CD8-positive, alpha-beta memory T cell (primary cell): ENCODE measurements at regions not wholly inside any gene's neighbourhood (a gene's known extent, or its start where the extent isn't known, plus 50 kb on each side); places are given as distances from the start of the nearest gene placed in this dataset.

Experiments
- CTCF ChIA-PET: fragments of 350-600 bp; sonication (Branson Sonifier 250); formaldehyde crosslinking; loops from one replicate; lab custom pipeline; 2021; ENCODE audit warnings: antibody characterized with exemption; lab: Charles Lee
- POLR2A ChIA-PET: fragments of 350-600 bp; sonication (Branson Sonifier 250); formaldehyde crosslinking; loops from one replicate; lab custom pipeline; 2021; ENCODE audit warnings: antibody characterized with exemption; lab: Charles Lee
- DNase-seq, 5 donors: peaks; one replicate each; pipeline versions ENCODE4 v3.0.0 to v3.0.0-alpha.2; 2020 to 2022; ENCODE audit warnings: mixed read lengths in 1 of 5
- H3K27ac ChIP-seq: one replicate; pipeline ENCODE4 v1.7.0; 2013; ENCODE audit warnings: low read depth, mild to moderate bottlenecking, low read length, moderate library complexity
- H3K27me3 ChIP-seq: 2 replicates; pipeline ENCODE4 v1.7.0; 2013; ENCODE audit warnings: low read length, mild to moderate bottlenecking; ENCODE audit not compliant: insufficient read depth, poor library complexity, severe bottlenecking
- H3K36me3 ChIP-seq: 2 replicates; pipeline ENCODE4 v1.7.0; 2013; ENCODE audit warnings: mild to moderate bottlenecking, low read length, moderate library complexity; ENCODE audit not compliant: insufficient read depth
- H3K4me1 ChIP-seq: 2 replicates; pipeline ENCODE4 v1.7.0; 2013; ENCODE audit warnings: mild to moderate bottlenecking, low read length, moderate library complexity; ENCODE audit not compliant: insufficient read depth
- H3K4me3 ChIP-seq: 2 replicates; pipeline ENCODE4 v1.7.0; 2013; ENCODE audit warnings: mild to moderate bottlenecking, low read length
- H3K9me3 ChIP-seq: 2 replicates; pipeline ENCODE4 v1.7.0; 2013; ENCODE audit warnings: mild to moderate bottlenecking, low read length
- H3K27ac Mint-ChIP-seq, 8 donors: one replicate each; pipeline ENCODE4 v1.8.0; 2020 to 2021; ENCODE audit warnings: mixed read lengths in 8 of 8, mild to moderate bottlenecking in 6 of 8, inconsistent platforms in 3 of 8, moderate library complexity in 3 of 8
- H3K27me3 Mint-ChIP-seq, 2 donors: one replicate each; pipeline ENCODE4 v1.8.0; 2020 to 2021; ENCODE audit warnings: mixed read lengths in 2 of 2, mild to moderate bottlenecking in 1 of 2, moderate library complexity in 1 of 2
- H3K36me3 Mint-ChIP-seq, 3 donors: one replicate each; pipeline ENCODE4 v1.8.0; 2020 to 2021; ENCODE audit warnings: mixed read lengths in 3 of 3, inconsistent platforms in 1 of 3, mild to moderate bottlenecking in 1 of 3
- H3K4me1 Mint-ChIP-seq, 3 donors: one replicate each; pipeline ENCODE4 v1.8.0; 2020 to 2021; ENCODE audit warnings: mixed read lengths in 3 of 3, inconsistent platforms in 1 of 3, mild to moderate bottlenecking in 1 of 3
- H3K4me3 Mint-ChIP-seq, 7 donors: one replicate each; pipeline ENCODE4 v1.8.0; 2020 to 2021; ENCODE audit warnings: mixed read lengths in 7 of 7, mild to moderate bottlenecking in 6 of 7, moderate library complexity in 4 of 7, inconsistent platforms in 2 of 7
- H3K9me3 Mint-ChIP-seq, 5 donors: one replicate each; pipeline ENCODE4 v1.8.0; 2020 to 2022; ENCODE audit warnings: mixed read lengths in 5 of 5, mild to moderate bottlenecking in 3 of 5, moderate library complexity in 2 of 5, inconsistent platforms in 1 of 5

DNA sequence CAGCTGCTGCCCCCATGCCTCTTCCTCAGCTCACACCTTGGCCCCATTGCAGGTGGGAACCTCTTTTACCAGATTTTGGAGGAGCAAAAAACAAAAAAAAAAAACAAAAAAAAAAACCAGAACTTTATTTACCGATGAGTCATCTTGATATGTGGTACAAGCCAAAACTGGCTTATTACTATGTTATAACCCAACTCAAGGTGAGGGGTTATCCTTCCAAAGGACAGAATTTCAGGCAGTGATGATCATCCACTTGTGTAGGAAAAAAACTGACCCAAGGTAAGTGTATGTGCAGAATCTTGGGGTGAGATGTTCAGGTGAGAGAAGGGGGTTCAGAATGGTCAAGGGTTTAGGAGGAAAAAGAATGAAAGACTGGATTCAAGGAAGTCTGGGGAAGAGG lies 142.6 kb upstream of the FST start:
- ChIA-PET CTCF (no interaction called here), POLR2A (no interaction called here)
- H3K27me3 ChIP-seq = no peaks in the 10 kb centered on the region
- H3K27me3 Mint-ChIP-seq = peaks cover 0 to 3% of the 10 kb centered on the region in 2 donors
- H3K4me1 ChIP-seq = no peaks in the 10 kb centered on the region
- H3K9me3 ChIP-seq = no peaks in the 10 kb centered on the region
- no peaks in the 10 kb centered on the region for H3K36me3 Mint-ChIP-seq
- no peaks in the 10 kb centered on the region for H3K4me1 Mint-ChIP-seq
- no peak overlapping the region for H3K27ac ChIP-seq
- no peak overlapping the region for H3K4me3 Mint-ChIP-seq
- H3K9me3 Mint-ChIP-seq = peaks cover 0 to 4% (median 0%) of the 10 kb centered on the region in 5 donors
- no peak overlapping the region for H3K27ac Mint-ChIP-seq
- no peak overlapping the region for H3K4me3 ChIP-seq
- DNase-seq = no peak
- no peaks in the 10 kb centered on the region for H3K36me3 ChIP-seq

DNA sequence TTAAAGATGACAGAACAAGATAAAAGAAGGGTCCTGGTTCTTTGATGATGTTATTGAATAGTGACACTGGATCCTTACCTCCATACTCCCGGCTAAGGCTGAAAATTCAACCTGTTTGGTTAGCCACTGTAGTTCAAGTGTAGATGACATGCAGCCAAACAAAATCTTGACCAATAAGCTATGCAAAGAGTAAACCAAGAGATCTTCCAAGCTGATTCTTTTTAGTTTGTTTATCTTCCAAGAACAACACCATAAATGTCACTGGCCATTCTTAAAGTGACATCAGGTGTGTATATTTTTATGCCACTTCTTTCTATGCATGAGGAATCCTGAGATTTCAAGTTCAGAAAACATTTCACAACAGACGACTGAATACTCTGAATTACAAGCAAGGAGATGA lies 141.5 kb upstream of the FST start:
- no peak overlapping the region for H3K4me3 ChIP-seq
- Mint-ChIP-seq H3K9me3 (peaks cover 0 to 4% (median 0%) of the 10 kb centered on the region in 5 donors), H3K27ac (no peak overlapping the region), H3K36me3 (no peaks in the 10 kb centered on the region), H3K27me3 (peaks cover 0 to 5% of the 10 kb centered on the region in 2 donors), H3K4me1 (no peaks in the 10 kb centered on the region), H3K4me3 (no peak overlapping the region)
- H3K9me3 ChIP-seq = no peaks in the 10 kb centered on the region
- no peaks in the 10 kb centered on the region for H3K4me1 ChIP-seq
- no peaks in the 10 kb centered on the region for H3K36me3 ChIP-seq
- no peak overlapping the region for H3K27ac ChIP-seq
- CTCF ChIA-PET = no interaction called here
- no peaks in the 10 kb centered on the region for H3K27me3 ChIP-seq
- DNase-seq = no peak
- POLR2A ChIA-PET = no interaction called here

DNA sequence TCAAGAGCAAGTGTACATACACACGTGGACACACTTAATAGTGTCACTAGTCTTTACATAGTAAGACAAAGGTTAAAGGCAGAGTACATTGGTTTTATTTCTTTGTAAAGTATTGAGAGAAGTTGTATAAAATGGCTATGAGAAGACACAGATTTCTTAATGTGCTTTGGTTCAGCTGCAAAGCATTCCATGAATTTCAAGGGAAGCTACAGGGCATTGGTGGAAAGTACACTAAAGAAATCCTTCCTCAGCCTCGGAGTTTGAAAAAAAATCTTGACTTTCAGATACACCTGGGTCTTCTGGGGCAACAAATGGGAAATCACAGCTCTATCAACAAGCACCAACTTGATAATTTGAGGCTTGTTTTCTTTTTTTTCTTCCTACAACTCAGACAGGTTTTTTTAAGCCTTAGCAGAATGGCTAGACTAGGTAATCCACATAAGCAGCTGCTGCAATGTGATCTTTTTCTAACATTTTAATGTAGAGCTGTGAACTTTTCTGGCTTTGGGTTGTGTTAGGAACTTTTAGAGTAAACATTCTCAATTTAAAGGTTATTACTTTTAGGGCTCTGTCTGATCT lies 140.4 kb upstream of the FST start:
- H3K4me3 ChIP-seq = no peak overlapping the region
- DNase-seq = no peak
- H3K4me1 ChIP-seq = no peaks in the 10 kb centered on the region
- peaks cover 0 to 5% of the 10 kb centered on the region in 2 donors for H3K27me3 Mint-ChIP-seq
- H3K27me3 ChIP-seq = no peaks in the 10 kb centered on the region
- no peaks in the 10 kb centered on the region for H3K4me1 Mint-ChIP-seq
- no peaks in the 10 kb centered on the region for H3K36me3 ChIP-seq
- ChIA-PET CTCF (no interaction called here), POLR2A (no interaction called here)
- H3K9me3 Mint-ChIP-seq = no peaks in the 10 kb centered on the region
- H3K4me3 Mint-ChIP-seq = no peak overlapping the region
- H3K27ac Mint-ChIP-seq = no peak overlapping the region
- H3K36me3 Mint-ChIP-seq = no peaks in the 10 kb centered on the region
- H3K27ac ChIP-seq = no peak overlapping the region
- H3K9me3 ChIP-seq = no peaks in the 10 kb centered on the region

DNA sequence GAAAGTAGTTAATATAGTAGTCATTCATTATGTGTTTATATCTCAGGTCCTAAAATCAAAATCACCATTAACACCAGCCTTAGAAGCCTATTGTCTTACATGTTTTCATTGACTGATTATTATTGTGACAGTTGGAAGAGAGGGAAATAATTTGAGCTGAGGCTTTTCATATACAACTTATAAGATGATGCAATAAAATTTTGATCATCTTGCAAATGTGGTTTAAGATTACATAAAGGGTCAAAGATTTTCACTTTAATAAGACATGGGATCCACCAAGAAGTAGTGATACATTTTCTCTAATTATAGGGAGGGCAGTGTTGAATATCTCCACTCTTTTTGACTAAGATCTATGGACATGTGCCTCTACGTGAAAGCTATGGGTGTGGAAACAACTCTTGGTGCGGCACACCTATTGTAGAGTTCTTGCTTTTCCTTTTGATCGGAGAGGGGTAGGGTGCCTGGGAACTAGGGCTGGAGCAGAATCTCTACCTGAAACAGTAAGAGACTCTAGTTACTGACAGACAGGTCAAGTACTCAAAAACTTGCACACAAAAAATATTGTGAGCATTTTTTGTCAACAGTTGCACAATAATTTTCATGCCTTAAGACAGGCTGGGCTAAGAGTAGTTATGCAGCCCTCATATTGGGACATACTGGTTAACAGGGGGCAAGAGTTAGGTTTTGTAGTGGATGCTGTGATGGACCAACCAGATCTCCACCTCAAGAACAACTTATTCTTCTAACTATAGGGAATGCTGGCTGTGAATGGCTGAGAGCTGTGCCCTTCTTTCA lies 139.3 kb upstream of the FST start:
- H3K9me3 Mint-ChIP-seq = peaks cover 0 to 3% (median 0%) of the 10 kb centered on the region in 5 donors

DNA sequence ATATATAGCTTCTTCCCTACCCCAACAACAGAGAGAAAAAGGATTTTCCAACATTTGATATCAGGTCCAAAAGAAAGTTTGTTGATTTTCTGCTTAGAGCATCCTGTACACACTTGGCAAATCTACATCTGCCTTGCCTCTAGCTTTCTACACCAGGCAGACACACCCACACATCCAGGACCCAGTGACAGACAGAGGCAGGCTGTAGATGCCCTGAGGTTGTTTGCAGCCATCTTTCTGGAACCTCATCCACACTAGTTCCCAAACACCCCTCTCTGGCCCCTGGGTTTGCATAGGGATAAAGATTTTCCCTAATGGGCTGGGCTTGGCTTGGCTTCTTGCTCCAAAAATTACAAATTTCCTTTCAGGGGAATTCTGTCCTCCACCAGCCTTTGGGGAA lies 138.2 kb upstream of the FST start:
- Histone ChIP-seq H3K4me3 (no peak overlapping the region), H3K4me1 (no peaks in the 10 kb centered on the region), H3K27ac (no peak overlapping the region), H3K36me3 (no peaks in the 10 kb centered on the region), H3K27me3 (no peaks in the 10 kb centered on the region), H3K9me3 (no peaks in the 10 kb centered on the region)
- ChIA-PET CTCF (no interaction called here), POLR2A (no interaction called here)
- Mint-ChIP-seq H3K27ac (no peak overlapping the region), H3K27me3 (peaks cover 0 to 8% of the 10 kb centered on the region in 2 donors), H3K4me3 (no peak overlapping the region), H3K9me3 (peaks cover 0 to 6% (median 0%) of the 10 kb centered on the region in 5 donors), H3K36me3 (no peaks in the 10 kb centered on the region), H3K4me1 (no peaks in the 10 kb centered on the region)
- DNase-seq = no peak

More for the DNA sequence above, 139.3 kb upstream of the FST start:
- ChIA-PET CTCF (no interaction called here), POLR2A (no interaction called here)
- Histone ChIP-seq H3K9me3 (no peaks in the 10 kb centered on the region), H3K4me1 (no peaks in the 10 kb centered on the region), H3K36me3 (no peaks in the 10 kb centered on the region), H3K27me3 (no peaks in the 10 kb centered on the region), H3K27ac (no peak overlapping the region), H3K4me3 (no peak overlapping the region)
- H3K27me3 Mint-ChIP-seq = peaks cover 0 to 6% of the 10 kb centered on the region in 2 donors
- no peak overlapping the region for H3K27ac Mint-ChIP-seq
- no peaks in the 10 kb centered on the region for H3K36me3 Mint-ChIP-seq
- DNase-seq = no peak
- no peaks in the 10 kb centered on the region for H3K4me1 Mint-ChIP-seq
- no peak overlapping the region for H3K4me3 Mint-ChIP-seq

DNA sequence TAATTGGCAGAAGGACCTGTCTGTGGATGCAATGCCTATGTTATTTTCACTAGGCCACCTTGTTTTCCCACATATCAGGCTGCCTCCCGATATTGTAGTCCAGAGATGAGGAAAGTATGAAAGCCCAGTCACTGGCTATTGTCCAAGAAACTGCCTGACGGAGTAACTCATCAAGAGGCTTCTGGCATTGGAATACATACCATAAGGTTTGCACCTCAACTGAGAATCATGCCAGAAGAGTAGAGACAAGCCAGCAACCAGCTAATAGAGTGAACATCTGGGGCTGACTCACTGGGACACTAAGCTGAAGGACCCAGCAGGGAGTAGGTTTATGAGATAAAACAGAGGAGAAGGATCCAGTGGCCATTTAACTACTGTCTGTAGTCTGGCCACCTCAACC lies 137.2 kb upstream of the FST start:
- H3K4me1 Mint-ChIP-seq = no peaks in the 10 kb centered on the region
- Histone ChIP-seq H3K27me3 (no peaks in the 10 kb centered on the region), H3K4me1 (no peaks in the 10 kb centered on the region)

DNA sequence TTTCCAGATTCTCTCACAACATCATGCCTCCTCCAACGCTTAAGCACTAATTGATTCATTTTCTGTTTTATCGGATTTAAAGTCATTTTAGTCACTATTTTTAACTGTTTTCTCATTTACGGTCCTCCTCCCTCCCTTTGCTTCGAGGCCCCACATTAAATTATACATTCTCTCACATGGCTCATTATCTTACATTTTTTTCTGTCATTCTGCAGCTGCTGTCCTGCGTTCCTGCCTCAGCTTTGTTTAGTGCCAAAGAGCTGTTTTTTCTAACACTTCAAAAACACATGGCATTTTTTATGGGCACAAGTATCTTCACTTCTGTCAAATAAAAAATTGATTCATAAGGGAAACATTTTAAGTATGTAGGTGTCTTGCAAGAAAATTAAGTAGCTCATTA lies 130.1 kb upstream of the FST start:
- Histone ChIP-seq H3K27me3 (no peaks in the 10 kb centered on the region), H3K4me1 (no peaks in the 10 kb centered on the region), H3K4me3 (no peak overlapping the region), H3K9me3 (no peaks in the 10 kb centered on the region), H3K27ac (no peak overlapping the region), H3K36me3 (no peaks in the 10 kb centered on the region)
- DNase-seq = no peak
- Mint-ChIP-seq H3K4me1 (no peaks in the 10 kb centered on the region), H3K27me3 (peaks cover 2 to 6% of the 10 kb centered on the region in 2 donors), H3K27ac (no peak overlapping the region), H3K4me3 (no peak overlapping the region), H3K9me3 (peaks cover 0 to 6% (median 0%) of the 10 kb centered on the region in 5 donors), H3K36me3 (no peaks in the 10 kb centered on the region)
- CTCF ChIA-PET = no interaction called here
- POLR2A ChIA-PET = no interaction called here

More for the DNA sequence above, 137.2 kb upstream of the FST start:
- H3K9me3 Mint-ChIP-seq = peaks cover 0 to 6% (median 0%) of the 10 kb centered on the region in 5 donors
- no peak overlapping the region for H3K4me3 Mint-ChIP-seq
- no peak overlapping the region for H3K4me3 ChIP-seq
- H3K36me3 ChIP-seq = no peaks in the 10 kb centered on the region
- DNase-seq = no peak
- no peaks in the 10 kb centered on the region for H3K9me3 ChIP-seq
- peaks cover 0 to 6% of the 10 kb centered on the region in 2 donors for H3K27me3 Mint-ChIP-seq
- H3K27ac Mint-ChIP-seq = no peak overlapping the region
- no peak overlapping the region for H3K27ac ChIP-seq
- POLR2A ChIA-PET = no interaction called here
- CTCF ChIA-PET = no interaction called here
- H3K36me3 Mint-ChIP-seq = no peaks in the 10 kb centered on the region

DNA sequence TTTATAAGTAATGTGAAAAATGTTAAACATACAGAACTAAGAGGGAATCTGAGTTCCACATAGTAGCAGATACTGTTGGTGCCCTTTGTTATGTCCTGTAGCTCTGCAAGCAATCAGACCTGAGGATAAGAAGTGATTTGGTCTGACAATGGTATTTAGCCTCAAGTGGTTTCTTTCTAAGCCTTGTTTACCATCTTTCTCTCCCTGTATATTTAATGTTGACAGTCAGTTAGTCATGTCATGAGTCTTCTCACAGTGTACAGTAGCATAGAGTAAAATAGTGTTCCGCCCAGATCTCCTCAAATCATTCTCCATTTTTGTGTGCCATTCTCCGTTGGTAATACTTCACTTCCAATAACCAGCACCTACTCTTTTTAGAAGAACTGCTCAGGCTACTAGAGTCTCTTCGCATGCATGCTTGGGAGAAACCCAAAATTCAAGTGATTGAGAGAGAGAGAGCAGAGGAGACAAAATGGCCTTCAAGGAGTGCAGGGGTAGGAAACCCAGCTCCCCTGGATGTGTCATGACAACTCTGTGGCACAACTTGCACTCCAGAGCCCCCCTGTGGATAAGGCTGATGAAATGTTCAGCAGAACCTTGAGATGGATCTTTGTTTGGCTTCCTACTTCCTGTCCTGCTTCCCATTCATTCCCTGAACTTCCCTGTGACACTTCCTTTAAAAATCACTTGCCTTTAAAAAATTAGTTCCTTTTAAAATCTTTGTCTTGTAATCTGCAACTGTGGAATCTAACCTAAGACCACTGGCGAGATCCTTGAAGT lies 129.2 kb upstream of the FST start:
- no peaks in the 10 kb centered on the region for H3K4me1 ChIP-seq
- H3K4me3 ChIP-seq = no peak overlapping the region
- no peak for DNase-seq
- CTCF ChIA-PET = no interaction called here
- no peaks in the 10 kb centered on the region for H3K36me3 ChIP-seq
- Mint-ChIP-seq H3K36me3 (no peaks in the 10 kb centered on the region), H3K27me3 (peaks cover 4% of the 10 kb centered on the region in 2 donors), H3K4me3 (no peak overlapping the region), H3K4me1 (no peaks in the 10 kb centered on the region), H3K27ac (no peak overlapping the region), H3K9me3 (peaks cover 0 to 3% (median 0%) of the 10 kb centered on the region in 5 donors)
- H3K27ac ChIP-seq = no peak overlapping the region
- H3K9me3 ChIP-seq = no peaks in the 10 kb centered on the region
- POLR2A ChIA-PET = no interaction called here
- no peaks in the 10 kb centered on the region for H3K27me3 ChIP-seq
